ENCODE measurements at regions not wholly inside any gene's neighbourhood (a gene's known extent, or its start where the extent isn't known, plus 50 kb on each side); places are given as distances from the start of the nearest gene placed in this dataset.

GRCh38 chr3:22257252-22257651 lies 506.2 kb upstream of the ZNF385D start:
- Mint-ChIP-seq H3K27me3 (ENCODE audit: low read depth) (no peaks in the 10 kb centered on the region), H3K9me3 (no peaks in the 10 kb centered on the region), H3K27ac (no peak overlapping the region), H3K36me3 (ENCODE audit: low read depth) (no peaks in the 10 kb centered on the region), H3K4me1 (ENCODE audit: low read depth) (no peaks in the 10 kb centered on the region), H3K4me3 (no peak overlapping the region)
- no peak for DNase-seq (ENCODE audit: low spot score)

- no peak for DNase-seq (ENCODE audit: low spot score)
- Mint-ChIP-seq H3K9me3 (no peaks in the 10 kb centered on the region), H3K4me1 (ENCODE audit: low read depth) (no peaks in the 10 kb centered on the region)
Observed at GRCh38 chr3:22262386-22262785, 511.4 kb upstream of the ZNF385D start.

DNA sequence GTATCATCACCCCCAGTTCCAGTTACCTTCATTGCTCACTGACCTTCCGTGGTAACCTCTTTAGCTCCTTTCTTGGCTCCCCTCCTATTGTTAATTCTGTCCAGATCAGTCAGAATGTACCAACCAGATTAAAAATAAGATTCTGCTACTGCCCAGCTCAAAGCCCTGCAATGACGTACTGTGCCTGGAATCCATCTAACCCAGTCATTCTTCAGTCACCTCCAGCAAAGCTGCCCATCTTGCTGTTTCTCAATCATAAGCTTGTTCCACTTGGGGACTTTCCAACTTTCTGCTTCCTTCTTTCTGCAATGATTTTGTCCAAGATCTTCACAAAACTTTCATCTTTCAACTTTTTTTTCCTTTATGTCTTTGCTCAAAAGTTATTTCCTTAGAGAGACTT lies 512.0 kb upstream of the ZNF385D start:
- Mint-ChIP-seq H3K4me3 (no peak overlapping the region), H3K36me3 (ENCODE audit: low read depth) (no peaks in the 10 kb centered on the region), H3K9me3 (no peaks in the 10 kb centered on the region), H3K4me1 (ENCODE audit: low read depth) (no peaks in the 10 kb centered on the region), H3K27ac (no peak overlapping the region), H3K27me3 (ENCODE audit: low read depth) (no peaks in the 10 kb centered on the region)
- DNase-seq (ENCODE audit: low spot score), result no peak

More at GRCh38 chr3:22262386-22262785, 511.4 kb upstream of the ZNF385D start:
- H3K4me3 Mint-ChIP-seq, result no peak overlapping the region
- no peaks in the 10 kb centered on the region for H3K36me3 Mint-ChIP-seq (ENCODE audit: low read depth)
- H3K27me3 Mint-ChIP-seq (ENCODE audit: low read depth), result no peaks in the 10 kb centered on the region
- H3K27ac Mint-ChIP-seq, result no peak overlapping the region

GRCh38 chr3:22265403-22265802 lies 514.4 kb upstream of the ZNF385D start:
- no peaks in the 10 kb centered on the region for H3K4me1 Mint-ChIP-seq (ENCODE audit: low read depth)
- H3K9me3 Mint-ChIP-seq, result no peaks in the 10 kb centered on the region
- no peak overlapping the region for H3K27ac Mint-ChIP-seq
- H3K27me3 Mint-ChIP-seq (ENCODE audit: low read depth), result no peaks in the 10 kb centered on the region
- DNase-seq (ENCODE audit: low spot score), result no peak
- H3K36me3 Mint-ChIP-seq (ENCODE audit: low read depth), result no peaks in the 10 kb centered on the region
- H3K4me3 Mint-ChIP-seq, result no peak overlapping the region

GRCh38 chr3:22269831-22270230 lies 518.8 kb upstream of the ZNF385D start:
- no peak overlapping the region for H3K4me3 Mint-ChIP-seq
- DNase-seq (ENCODE audit: low spot score), result no peak
- no peaks in the 10 kb centered on the region for H3K4me1 Mint-ChIP-seq (ENCODE audit: low read depth)
- H3K9me3 Mint-ChIP-seq, result no peaks in the 10 kb centered on the region
- no peaks in the 10 kb centered on the region for H3K27me3 Mint-ChIP-seq (ENCODE audit: low read depth)
- no peak overlapping the region for H3K27ac Mint-ChIP-seq
- H3K36me3 Mint-ChIP-seq (ENCODE audit: low read depth), result no peaks in the 10 kb centered on the region

DNA sequence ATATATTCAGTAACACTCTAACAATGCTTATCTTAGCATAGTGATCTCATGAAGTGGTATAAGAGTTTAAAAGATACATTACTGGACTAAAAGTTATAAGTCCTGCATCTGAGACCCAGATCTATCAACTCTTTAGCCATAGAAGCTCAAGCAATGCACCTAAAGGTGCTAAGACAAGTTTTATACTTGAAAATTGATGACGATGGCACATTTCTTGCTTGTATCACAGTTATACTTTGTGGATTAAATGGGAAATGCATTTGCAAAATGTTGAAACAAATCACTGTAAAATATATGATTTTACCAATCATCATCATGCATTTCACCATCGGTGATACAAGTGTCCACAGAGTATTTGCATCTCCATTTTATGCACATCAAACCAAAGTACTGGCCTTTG lies 525.3 kb upstream of the ZNF385D start:
- H3K4me1 Mint-ChIP-seq (ENCODE audit: low read depth), result no peaks in the 10 kb centered on the region
- H3K36me3 Mint-ChIP-seq (ENCODE audit: low read depth), result no peaks in the 10 kb centered on the region
- no peaks in the 10 kb centered on the region for H3K27me3 Mint-ChIP-seq (ENCODE audit: low read depth)
- H3K27ac Mint-ChIP-seq, result no peak overlapping the region
- no peak overlapping the region for H3K4me3 Mint-ChIP-seq
- peaks cover 6% of the 10 kb centered on the region for H3K9me3 Mint-ChIP-seq
- no peak for DNase-seq (ENCODE audit: low spot score)

DNA sequence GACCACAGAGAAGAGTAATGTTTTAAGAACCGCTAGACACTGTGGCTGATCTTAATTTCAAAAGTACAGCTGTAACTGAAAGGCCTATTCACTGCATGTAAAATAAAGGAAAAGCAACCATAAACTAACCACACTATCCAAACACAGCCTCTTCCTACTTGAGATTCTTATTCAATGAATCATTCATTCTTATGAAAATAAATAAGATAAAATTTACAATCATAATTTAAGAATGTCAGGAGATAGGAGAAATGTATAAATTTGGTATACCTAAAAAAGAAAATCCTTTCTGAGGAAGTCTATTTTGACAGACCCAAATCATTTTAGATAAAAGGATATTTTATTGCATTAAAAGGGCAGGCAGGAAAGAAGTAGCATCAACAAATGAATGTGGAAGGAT lies 533.5 kb upstream of the ZNF385D start:
- Mint-ChIP-seq H3K4me1 (ENCODE audit: low read depth) (no peaks in the 10 kb centered on the region), H3K36me3 (ENCODE audit: low read depth) (no peaks in the 10 kb centered on the region), H3K27me3 (ENCODE audit: low read depth) (no peaks in the 10 kb centered on the region), H3K9me3 (peaks cover 17% of the 10 kb centered on the region), H3K27ac (no peak overlapping the region), H3K4me3 (no peak overlapping the region)
- DNase-seq (ENCODE audit: low spot score), result no peak

GRCh38 chr3:22288756-22289155 lies 537.7 kb upstream of the ZNF385D start:
- Mint-ChIP-seq H3K27me3 (ENCODE audit: low read depth) (no peaks in the 10 kb centered on the region), H3K9me3 (peaks cover 12% of the 10 kb centered on the region), H3K27ac (no peak overlapping the region), H3K36me3 (ENCODE audit: low read depth) (no peaks in the 10 kb centered on the region), H3K4me1 (ENCODE audit: low read depth) (no peaks in the 10 kb centered on the region), H3K4me3 (no peak overlapping the region)
- no peak for DNase-seq (ENCODE audit: low spot score)

DNA sequence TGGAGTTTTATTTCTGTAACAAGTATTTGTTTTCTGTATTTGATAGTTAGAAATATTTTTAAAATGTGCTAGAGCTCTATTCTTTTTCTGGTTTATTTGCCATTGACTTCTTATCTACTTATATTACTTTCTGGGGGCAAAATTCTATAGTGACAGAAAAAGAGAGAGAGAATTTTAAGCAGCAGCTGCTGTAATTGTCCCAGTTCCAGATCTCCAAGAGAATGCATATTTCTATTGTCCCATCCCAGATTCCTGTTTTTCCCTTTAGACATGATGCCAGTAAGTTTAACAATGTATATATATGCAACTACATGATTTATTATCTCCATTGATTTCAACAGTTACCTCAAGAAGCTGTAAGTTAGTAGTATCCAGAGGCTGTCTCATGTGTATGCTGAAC lies 541.7 kb upstream of the ZNF385D start:
- Mint-ChIP-seq H3K9me3 (peaks cover 11% of the 10 kb centered on the region), H3K27ac (no peak overlapping the region), H3K27me3 (ENCODE audit: low read depth) (no peaks in the 10 kb centered on the region), H3K4me1 (ENCODE audit: low read depth) (no peaks in the 10 kb centered on the region), H3K36me3 (ENCODE audit: low read depth) (no peaks in the 10 kb centered on the region), H3K4me3 (no peak overlapping the region)
- no peak for DNase-seq (ENCODE audit: low spot score)

DNA sequence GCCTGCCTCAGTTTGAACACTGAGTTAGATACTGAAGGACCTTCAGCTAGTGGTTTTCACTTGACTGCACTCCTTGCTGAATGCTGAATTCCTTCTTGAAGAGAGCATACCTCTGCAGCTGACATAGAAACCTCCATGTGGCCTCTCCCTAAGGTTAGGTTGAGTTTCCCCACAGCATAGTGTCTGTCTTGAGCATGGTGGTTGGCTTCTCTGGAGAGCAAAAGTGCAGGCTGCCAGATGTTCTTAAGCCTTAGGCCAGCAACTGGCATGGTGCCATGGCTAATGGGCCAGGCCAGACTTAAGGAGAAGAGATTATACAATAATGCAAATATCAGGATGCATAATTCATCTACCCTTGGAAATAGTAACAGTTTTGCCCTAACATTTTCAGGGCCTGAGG lies 545.6 kb upstream of the ZNF385D start:
- Mint-ChIP-seq H3K27me3 (ENCODE audit: low read depth) (no peaks in the 10 kb centered on the region), H3K4me1 (ENCODE audit: low read depth) (no peaks in the 10 kb centered on the region), H3K36me3 (ENCODE audit: low read depth) (no peaks in the 10 kb centered on the region), H3K9me3 (peaks cover 7% of the 10 kb centered on the region), H3K27ac (no peak overlapping the region), H3K4me3 (no peak overlapping the region)
- DNase-seq (ENCODE audit: low spot score), result no peak

GRCh38 chr3:22297436-22297835 lies 546.4 kb upstream of the ZNF385D start:
- H3K4me3 Mint-ChIP-seq, result no peak overlapping the region
- no peaks in the 10 kb centered on the region for H3K36me3 Mint-ChIP-seq (ENCODE audit: low read depth)
- H3K4me1 Mint-ChIP-seq (ENCODE audit: low read depth), result no peaks in the 10 kb centered on the region
- no peaks in the 10 kb centered on the region for H3K27me3 Mint-ChIP-seq (ENCODE audit: low read depth)
- H3K9me3 Mint-ChIP-seq, result peaks cover 7% of the 10 kb centered on the region
- no peak for DNase-seq (ENCODE audit: low spot score)
- H3K27ac Mint-ChIP-seq, result no peak overlapping the region

- no peaks in the 10 kb centered on the region for H3K36me3 Mint-ChIP-seq (ENCODE audit: low read depth)
- no peaks in the 10 kb centered on the region for H3K27me3 Mint-ChIP-seq (ENCODE audit: low read depth)
- H3K4me3 Mint-ChIP-seq, result no peak overlapping the region
- H3K27ac Mint-ChIP-seq, result no peak overlapping the region
- H3K9me3 Mint-ChIP-seq, result peaks cover 11% of the 10 kb centered on the region
- no peak for DNase-seq (ENCODE audit: low spot score)
- no peaks in the 10 kb centered on the region for H3K4me1 Mint-ChIP-seq (ENCODE audit: low read depth)
Observed at GRCh38 chr3:22306454-22306853, 555.4 kb upstream of the ZNF385D start.

DNA sequence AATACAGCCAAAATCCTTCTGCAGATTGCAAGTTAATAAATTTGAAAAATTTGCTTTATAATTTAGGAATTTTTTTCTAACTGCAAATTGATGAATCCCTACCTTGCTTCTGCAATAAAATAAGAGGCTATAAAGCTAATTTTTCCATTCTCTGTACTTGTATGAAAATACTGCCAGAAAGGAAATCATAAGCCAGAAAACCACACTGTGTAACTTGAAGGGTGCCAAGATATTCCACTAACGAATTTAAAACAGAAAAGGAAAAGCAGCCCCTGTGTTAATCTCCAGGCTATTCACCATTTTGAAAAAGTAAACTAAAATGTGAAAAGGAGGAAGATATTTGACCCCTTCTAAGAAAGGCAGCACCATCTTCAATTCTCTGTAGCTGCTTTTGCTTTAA lies 557.9 kb upstream of the ZNF385D start:
- H3K27ac Mint-ChIP-seq, result no peak overlapping the region
- H3K36me3 Mint-ChIP-seq (ENCODE audit: low read depth), result no peaks in the 10 kb centered on the region
- no peaks in the 10 kb centered on the region for H3K27me3 Mint-ChIP-seq (ENCODE audit: low read depth)
- H3K9me3 Mint-ChIP-seq, result peaks cover 8% of the 10 kb centered on the region
- no peak for DNase-seq (ENCODE audit: low spot score)
- no peaks in the 10 kb centered on the region for H3K4me1 Mint-ChIP-seq (ENCODE audit: low read depth)
- no peak overlapping the region for H3K4me3 Mint-ChIP-seq

- no peaks in the 10 kb centered on the region for H3K36me3 Mint-ChIP-seq (ENCODE audit: low read depth)
- H3K27me3 Mint-ChIP-seq (ENCODE audit: low read depth), result no peaks in the 10 kb centered on the region
- H3K9me3 Mint-ChIP-seq, result peaks cover 11% of the 10 kb centered on the region
- H3K4me1 Mint-ChIP-seq (ENCODE audit: low read depth), result no peaks in the 10 kb centered on the region
- H3K4me3 Mint-ChIP-seq, result no peak overlapping the region
- H3K27ac Mint-ChIP-seq, result no peak overlapping the region
- no peak for DNase-seq (ENCODE audit: low spot score)
Observed at GRCh38 chr3:22315925-22316324, 564.9 kb upstream of the ZNF385D start.

GRCh38 chr3:22318325-22318724 lies 567.3 kb upstream of the ZNF385D start:
- H3K4me1 Mint-ChIP-seq (ENCODE audit: low read depth), result no peaks in the 10 kb centered on the region
- no peaks in the 10 kb centered on the region for H3K36me3 Mint-ChIP-seq (ENCODE audit: low read depth)
- no peak overlapping the region for H3K4me3 Mint-ChIP-seq
- H3K27me3 Mint-ChIP-seq (ENCODE audit: low read depth), result no peaks in the 10 kb centered on the region
- DNase-seq (ENCODE audit: low spot score), result no peak
- H3K27ac Mint-ChIP-seq, result no peak overlapping the region
- peaks cover 11% of the 10 kb centered on the region for H3K9me3 Mint-ChIP-seq

All from T-helper 2 cell treated with Interferon-gamma antibody and Interleukin-4, amounts not matched to agents 5 μg/mL and 100 μg/mL, for 36 hours (primary cell).